IMR-90 (cell line): ENCODE measurements at regions not wholly inside any gene's neighbourhood (a gene's known extent, or its start where the extent isn't known, plus 50 kb on each side); places are given as distances from the start of the nearest gene placed in this dataset.

Source experiments
- ATAC-seq: fragments of 200-7000 bp; cut with Tn5 transposase; 2 replicates; pipeline ENCODE4 v1.9.1; 2020; ENCODE audit warnings: low read depth, mild to moderate bottlenecking, moderate library complexity
- BruUV-seq: library from RNA; stranded (reverse); fragments of 400-500 nt; replicated peaks from 2 replicates; lab custom pipeline; 2021; lab: Mats Ljungman, UMichigan
- CTCF ChIA-PET: fragments of 300-600 bp; formaldehyde crosslinking; extraction: SDS; loops from one replicate; lab custom pipeline; 2021; ENCODE audit warnings: antibody characterized with exemption; lab: Yijun Ruan, JAX
- POLR2A ChIA-PET: fragments of 300-600 bp; sonication (Branson Sonifier 250); formaldehyde crosslinking; loops from one replicate; lab custom pipeline; 2022; ENCODE audit warnings: antibody characterized with exemption; ENCODE audit not compliant: unreplicated experiment; lab: Charles Lee
- DNase-seq: peaks from one replicate; pipeline ENCODE4 v3.0.0; 2013
- H2AFZ ChIP-seq: replicated peaks from 2 replicates; pipeline ENCODE3; 2013; ENCODE audit warnings: low read length, mild to moderate bottlenecking; ENCODE audit not compliant: poor library complexity
- H2AK5ac ChIP-seq: 2 replicates; pipeline ENCODE4 v1.6.1; 2013; ENCODE audit warnings: low read depth, low read length, inconsistent platforms
- H2AK9ac ChIP-seq: replicated peaks from 2 replicates; pipeline ENCODE3; 2013; ENCODE audit warnings: mild to moderate bottlenecking, low read depth, low read length, moderate library complexity; ENCODE audit not compliant: poor library complexity
- H2BK120ac ChIP-seq: 2 replicates; pipeline ENCODE4 v1.6.1; 2013; ENCODE audit warnings: low read depth, low read length, inconsistent platforms
- H2BK15ac ChIP-seq: 3 replicates; pipeline ENCODE4 v1.6.1; 2013; ENCODE audit warnings: low read depth, low read length, inconsistent platforms
- H2BK20ac ChIP-seq: 2 replicates; pipeline ENCODE4 v1.6.1; 2013; ENCODE audit warnings: low read depth, mild to moderate bottlenecking, inconsistent platforms, low read length, moderate library complexity
- H2BK5ac ChIP-seq: 2 replicates; pipeline ENCODE4 v1.6.1; 2013; ENCODE audit warnings: mild to moderate bottlenecking, low read depth, low read length, inconsistent platforms; ENCODE audit not compliant: poor library complexity, severe bottlenecking
- H3K14ac ChIP-seq: replicated peaks from 2 replicates; pipeline ENCODE4 v1.6.1; 2013; ENCODE audit warnings: low read depth, low read length, inconsistent platforms
- H3K18ac ChIP-seq: 2 replicates; pipeline ENCODE4 v1.6.1; 2013; ENCODE audit warnings: low read depth, low read length, control low read depth
- H3K23ac ChIP-seq: 2 replicates; pipeline ENCODE4 v1.6.1; 2013; ENCODE audit warnings: low read depth, low read length, inconsistent platforms
- H3K27ac ChIP-seq: 2 replicates; pipeline ENCODE4 v1.5.1; 2013; ENCODE audit warnings: mild to moderate bottlenecking, control low read depth, low read length; ENCODE audit not compliant: insufficient read depth
- H3K27me3 ChIP-seq: 2 replicates; pipeline ENCODE4 v1.6.1; 2013; ENCODE audit warnings: low read length; ENCODE audit not compliant: control insufficient read depth, insufficient read depth
- H3K36me3 ChIP-seq: 2 replicates; pipeline ENCODE4 v1.6.1; 2013; ENCODE audit warnings: low read length, mixed read lengths; ENCODE audit not compliant: control insufficient read depth, insufficient read depth
- H3K4ac ChIP-seq: 2 replicates; pipeline ENCODE4 v1.6.1; 2013; ENCODE audit warnings: low read depth, low read length, inconsistent platforms
- H3K4me1 ChIP-seq: 2 replicates; pipeline ENCODE4 v1.6.1; 2013; ENCODE audit warnings: low read length, mixed read lengths; ENCODE audit not compliant: control insufficient read depth, insufficient read depth
- H3K4me2 ChIP-seq: 2 replicates; pipeline ENCODE4 v1.6.1; 2013; ENCODE audit warnings: low read depth, mild to moderate bottlenecking, control low read depth, low read length, moderate library complexity
- H3K4me3 ChIP-seq: 2 replicates; pipeline ENCODE4 v1.5.1; 2013; ENCODE audit warnings: low read depth, mild to moderate bottlenecking, control low read depth, low read length, moderate library complexity; ENCODE audit not compliant: insufficient read depth
- H3K56ac ChIP-seq: 2 replicates; pipeline ENCODE4 v1.6.1; 2013; ENCODE audit warnings: low read length, inconsistent platforms; ENCODE audit not compliant: insufficient read depth; ENCODE audit errors: extremely low read depth
- H3K79me1 ChIP-seq, 2 experiments: 2 replicates each; pipeline ENCODE4 v1.6.1; 2013; ENCODE audit warnings: low read length in 2 of 2, inconsistent platforms in 1 of 2, low read depth in 1 of 2
- H3K9ac ChIP-seq: 2 replicates; pipeline ENCODE4 v1.6.1; 2013; ENCODE audit warnings: low read depth, low read length, control low read depth
- H3K9me1 ChIP-seq: 2 replicates; pipeline ENCODE4 v1.6.1; 2013; ENCODE audit warnings: low read length, inconsistent platforms; ENCODE audit not compliant: insufficient read depth
- H3K9me3 ChIP-seq: 2 replicates; pipeline ENCODE4 v1.6.1; 2013; ENCODE audit warnings: low read length; ENCODE audit not compliant: control insufficient read depth, insufficient read depth
- H4K20me1 ChIP-seq: 2 replicates; pipeline ENCODE4 v1.6.1; 2013; ENCODE audit warnings: low read length, inconsistent platforms; ENCODE audit not compliant: insufficient read depth
- H4K5ac ChIP-seq: 2 replicates; pipeline ENCODE4 v1.6.1; 2013; ENCODE audit warnings: mild to moderate bottlenecking, low read depth, low read length, control low read depth
- H4K8ac ChIP-seq, 2 experiments: 2 replicates each; pipeline ENCODE4 v1.6.1; 2013; ENCODE audit warnings: low read depth in 2 of 2, low read length in 2 of 2, control low read depth in 1 of 2, inconsistent platforms in 1 of 2
- H4K91ac ChIP-seq: 2 replicates; pipeline ENCODE4 v1.6.1; 2013; ENCODE audit warnings: low read depth, low read length, inconsistent platforms; ENCODE audit not compliant: insufficient read depth
- CEBPB ChIP-seq: IDR thresholded peaks from 2 replicates; pipeline ENCODE4 v1.6.1; 2012; ENCODE audit warnings: low read depth, low read length, improper control_type of control experiment
- FOS ChIP-seq: fragments of 150-350 bp; IDR thresholded peaks from 2 replicates; pipeline ENCODE4 v1.6.1; 2016; ENCODE audit warnings: low read depth, low read length
- MAFK ChIP-seq: IDR thresholded peaks from 2 replicates; pipeline ENCODE4 v1.6.1; 2012; ENCODE audit warnings: low read depth, low read length, improper control_type of control experiment
- MAZ ChIP-seq: IDR thresholded peaks from 2 replicates; pipeline ENCODE4 v1.6.1; 2012; ENCODE audit warnings: low read depth, mild to moderate bottlenecking, low read length, improper control_type of control experiment, moderate library complexity, borderline replicate concordance
- MXI1 ChIP-seq: IDR thresholded peaks from 2 replicates; pipeline ENCODE4 v1.6.1; 2012; ENCODE audit warnings: low read depth, mild to moderate bottlenecking, low read length, moderate library complexity, borderline replicate concordance
- NFE2L2 ChIP-seq: fragments of 150-350 bp; IDR thresholded peaks from 2 replicates; pipeline ENCODE4 v1.6.1; 2016; ENCODE audit warnings: low read depth, mild to moderate bottlenecking, low read length
- POLR2A ChIP-seq: IDR thresholded peaks from 2 replicates; pipeline ENCODE4 v1.6.1; 2012; ENCODE audit warnings: mild to moderate bottlenecking, low read depth, low read length
- RAD21 ChIP-seq: IDR thresholded peaks from 2 replicates; pipeline ENCODE4 v1.6.1; 2012; ENCODE audit warnings: low read length, improper control_type of control experiment
- RFX5 ChIP-seq: IDR thresholded peaks from 2 replicates; pipeline ENCODE4 v1.8.0; 2012; ENCODE audit warnings: low read depth, mild to moderate bottlenecking, low read length, moderate library complexity
- WGBS, 2 experiments: methylation state at CpG; one replicate each; pipeline versions ENCODE4 v1.1.5 to v1.1.7; 2013; ENCODE audit warnings: missing lambda C conversion rate in 2 of 2; ENCODE audit not compliant: insufficient read length in 1 of 2; ENCODE audit errors: extremely low coverage in 2 of 2; 5-methylcytosine and 5-hydroxymethylcytosine counted together
- dilution Hi-C: fragments of 300-500 bp; cut with HindIII; formaldehyde crosslinking; loops from one replicate; pipeline ENCODE4 v1.14.3; 2018; ENCODE audit warnings: low sequenced_read_pairs; ENCODE audit not compliant: unreplicated experiment
- in situ Hi-C: fragments of 300-500 bp; cut with MboI; formaldehyde crosslinking; loops from 3 replicates; pipeline ENCODE4 v1.14.3; 2019; ENCODE audit warnings: low sequenced_read_pairs, inconsistent platforms, mixed read lengths
- intact Hi-C: fragments of 100-400 bp; cut with micrococcal nuclease; formaldehyde crosslinking; loops from 2 replicates; pipeline ENCODE4 v1.10.0; 2022
- TF ChIP-seq, protein P1 (sequence below): fragments of 150-350 bp; IDR thresholded peaks from 2 replicates; pipeline ENCODE4 v1.6.1; 2017; ENCODE audit warnings: mild to moderate bottlenecking, antibody characterized with exemption, low read length, low read depth
- TF ChIP-seq, protein P2 (sequence below): fragments of 150-350 bp; IDR thresholded peaks from 2 replicates; pipeline ENCODE4 v1.6.1; 2016; ENCODE audit warnings: low read depth, mild to moderate bottlenecking, low read length, moderate library complexity, borderline replicate concordance

- no peak overlapping the region for H2AFZ ChIP-seq
- H3K9ac ChIP-seq = no peak overlapping the region
- H3K4me1 ChIP-seq = peaks cover 2% of the 10 kb centered on the region; the same call in 1 of the 2 replicates
- CTCF ChIA-PET = interaction anchor here (1.2 kb wide), 1 partner anchor 16 kb away, joined by 4 read pairs; no protein-coding TSS in a partner anchor
- intact Hi-C loops (no loop called here), in situ Hi-C loops (no loop called here), dilution Hi-C loops (no loop called here)
- H3K4me2 ChIP-seq = no peak overlapping the region
- no TSS peak for BruUV-seq
- no CpG with 5 or more reads among the region's 1 CpG for WGBS, 2 experiments
- no peak overlapping the region for H2BK120ac ChIP-seq
- POLR2A ChIA-PET = no interaction called here
- no peak overlapping the region for H2BK15ac ChIP-seq
- no peak overlapping the region for H3K4ac ChIP-seq
- no peak overlapping the region for H4K91ac ChIP-seq
- no peaks in the 10 kb centered on the region for H3K27me3 ChIP-seq
- no peak overlapping the region for H2AK9ac ChIP-seq
- peak; percentile 49; the same call in 1 of the 2 replicates for ATAC-seq
- no peak overlapping the region for H2BK5ac ChIP-seq
- no peak overlapping the region for H3K23ac ChIP-seq
- H4K20me1 ChIP-seq = no peaks in the 10 kb centered on the region
- H3K36me3 ChIP-seq = no peaks in the 10 kb centered on the region
- no peak overlapping the region for H3K4me3 ChIP-seq
- H3K79me1 ChIP-seq = no peaks in the 10 kb centered on the region
- DNase-seq = peak; percentile 24
- H3K14ac ChIP-seq = no peak overlapping the region
- H3K9me1 ChIP-seq = 0 out of 2 replicates have a peak, but pooled peaks cover 2% of the 10 kb centered on the region
- H3K56ac ChIP-seq = no peak overlapping the region
- H3K27ac ChIP-seq = no peak overlapping the region
- no peak overlapping the region for H4K8ac ChIP-seq
- H3K18ac ChIP-seq = no peak overlapping the region
- no peak overlapping the region for H2AK5ac ChIP-seq
- TF ChIP-seq CEBPB = no peak
- TF ChIP-seq POLR2A = no peak
- TF ChIP-seq MAFK = no peak
- TF ChIP-seq FOS = no peak
- no peak for TF ChIP-seq MAZ
- no peak for TF ChIP-seq NFE2L2
- TF ChIP-seq, protein P1, sequence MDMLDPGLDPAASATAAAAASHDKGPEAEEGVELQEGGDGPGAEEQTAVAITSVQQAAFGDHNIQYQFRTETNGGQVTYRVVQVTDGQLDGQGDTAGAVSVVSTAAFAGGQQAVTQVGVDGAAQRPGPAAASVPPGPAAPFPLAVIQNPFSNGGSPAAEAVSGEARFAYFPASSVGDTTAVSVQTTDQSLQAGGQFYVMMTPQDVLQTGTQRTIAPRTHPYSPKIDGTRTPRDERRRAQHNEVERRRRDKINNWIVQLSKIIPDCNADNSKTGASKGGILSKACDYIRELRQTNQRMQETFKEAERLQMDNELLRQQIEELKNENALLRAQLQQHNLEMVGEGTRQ = no peak
- TF ChIP-seq, protein P2, sequence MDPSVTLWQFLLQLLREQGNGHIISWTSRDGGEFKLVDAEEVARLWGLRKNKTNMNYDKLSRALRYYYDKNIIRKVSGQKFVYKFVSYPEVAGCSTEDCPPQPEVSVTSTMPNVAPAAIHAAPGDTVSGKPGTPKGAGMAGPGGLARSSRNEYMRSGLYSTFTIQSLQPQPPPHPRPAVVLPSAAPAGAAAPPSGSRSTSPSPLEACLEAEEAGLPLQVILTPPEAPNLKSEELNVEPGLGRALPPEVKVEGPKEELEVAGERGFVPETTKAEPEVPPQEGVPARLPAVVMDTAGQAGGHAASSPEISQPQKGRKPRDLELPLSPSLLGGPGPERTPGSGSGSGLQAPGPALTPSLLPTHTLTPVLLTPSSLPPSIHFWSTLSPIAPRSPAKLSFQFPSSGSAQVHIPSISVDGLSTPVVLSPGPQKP = no peak
- no peak for TF ChIP-seq RAD21
- no peak for TF ChIP-seq MXI1
- TF ChIP-seq RFX5 = no peak
- no peak overlapping the region for H4K5ac ChIP-seq
- H3K9me3 ChIP-seq = no peaks in the 10 kb centered on the region
- no peak overlapping the region for H2BK20ac ChIP-seq
Measured at GRCh38 chr5:125274938-125275724, 528.7 kb upstream of the ZNF608 start.
